ENCODE measurements at regions not wholly inside any gene's neighbourhood (a gene's known extent, or its start where the extent isn't known, plus 50 kb on each side); places are given as distances from the start of the nearest gene placed in this dataset.
"Not testable (repeated sequence)": the region's sequence is repeated elsewhere in the genome, so short reads cannot be mapped to it uniquely, and the experiment has no call there.

GRCh38 chr1:4133939-4134321 lies 233.9 kb upstream of the C1orf174 start:
- no peak overlapping the region for H3K9ac ChIP-seq (ENCODE audit: low read depth in 1 of 2, low read length in 2 of 2)
- no peak overlapping the region for H3K4me3 ChIP-seq (ENCODE audit: low read depth in 1 of 3, low read length in 3 of 3)
- WGBS = 66% methylated on average over 9 of the region's 9 CpGs
- H3K27me3 ChIP-seq (ENCODE audit: control insufficient read depth in 4 of 4, insufficient read depth in 4 of 4, low read length in 3 of 4) = no peaks in the 10 kb centered on the region
- no peaks in the 10 kb centered on the region for H3K36me3 ChIP-seq (ENCODE audit: control insufficient read depth in 4 of 4, insufficient read depth in 3 of 4, low read depth in 1 of 4, low read length in 3 of 4)
- H3K9me3 ChIP-seq (ENCODE audit: control insufficient read depth in 4 of 4, low read length in 3 of 4) = no peaks in the 10 kb centered on the region
- H3K4me1 ChIP-seq (ENCODE audit: control insufficient read depth in 4 of 4, insufficient read depth in 4 of 4, low read length in 3 of 4) = no peaks in the 10 kb centered on the region
- TF ChIP-seq TAF1 (conservative IDR thresholded peaks at IDR 0.05) = no peak
- no peak for TF ChIP-seq YY1 (IDR thresholded peaks at IDR 0.05)
- TF ChIP-seq RXRA (IDR thresholded peaks at IDR 0.05) = no peak
- TF ChIP-seq ZBTB33 (IDR thresholded peaks at IDR 0.05) = no peak
- no peak for TF ChIP-seq RAD21 (IDR thresholded peaks at IDR 0.05)
- no peak for TF ChIP-seq EGR1 (IDR thresholded peaks at IDR 0.05; ENCODE audit: low read depth in 2 of 2)
- TF ChIP-seq REST (IDR thresholded peaks at IDR 0.05) = no peak
- no peak for TF ChIP-seq FOXA1 (IDR thresholded peaks at IDR 0.05)
- no peak for TF ChIP-seq FOXA2 (IDR thresholded peaks at IDR 0.05)
- TF ChIP-seq GABPA (IDR thresholded peaks at IDR 0.05 in 1 of 2, conservative IDR thresholded peaks at IDR 0.05 in 1 of 2) = no peak
- no peak for TF ChIP-seq CTCF (IDR thresholded peaks at IDR 0.05; ENCODE audit: low read depth, low read length, missing input control)
- H3K27ac ChIP-seq (ENCODE audit: low read depth in 1 of 2, low read length in 2 of 2) = no peak overlapping the region
- DNase-seq (ENCODE audit: low spot score) = no peak

DNA sequence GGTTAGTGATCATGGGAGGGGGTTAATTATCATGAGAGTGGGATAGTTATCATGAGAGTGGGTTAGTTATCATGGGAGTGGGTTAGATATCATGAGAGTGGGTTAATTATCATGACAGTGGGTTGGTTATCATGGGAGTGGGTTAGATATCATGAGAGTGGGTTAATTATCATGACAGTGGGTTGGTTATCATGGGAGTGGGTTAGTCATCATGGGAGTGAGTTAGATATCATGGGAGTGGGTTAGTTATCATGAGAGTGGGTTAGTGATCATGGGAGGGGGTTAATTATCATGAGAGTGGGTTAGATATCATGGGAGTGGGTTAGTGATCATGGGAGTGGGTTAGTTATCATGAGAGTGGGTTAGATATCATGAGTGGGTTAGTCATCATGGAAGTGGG lies 235.8 kb upstream of the C1orf174 start:
- not testable (repeated sequence) for H3K27ac ChIP-seq (ENCODE audit: low read depth in 1 of 2, low read length in 2 of 2); H3K27me3 ChIP-seq (ENCODE audit: control insufficient read depth in 4 of 4, insufficient read depth in 4 of 4, low read length in 3 of 4); DNase-seq (ENCODE audit: low spot score)

More for the DNA sequence above, 235.8 kb upstream of the C1orf174 start:
- not testable (repeated sequence) for H3K36me3 ChIP-seq (ENCODE audit: control insufficient read depth in 4 of 4, insufficient read depth in 3 of 4, low read depth in 1 of 4, low read length in 3 of 4); H3K4me3 ChIP-seq (ENCODE audit: low read depth in 1 of 3, low read length in 3 of 3); H3K9ac ChIP-seq (ENCODE audit: low read depth in 1 of 2, low read length in 2 of 2); H3K9me3 ChIP-seq (ENCODE audit: control insufficient read depth in 4 of 4, low read length in 3 of 4); H3K4me1 ChIP-seq (ENCODE audit: control insufficient read depth in 4 of 4, insufficient read depth in 4 of 4, low read length in 3 of 4)
